SK-N-MC (cell line): ENCODE measurements at regions not wholly inside any gene's neighbourhood (a gene's known extent, or its start where the extent isn't known, plus 50 kb on each side); places are given as distances from the start of the nearest gene placed in this dataset.

ENCODE experiments used
- EZH2 ChIP-seq: fragments of 200-600 bp; sonication (generic); IDR thresholded peaks from one replicate; pipeline ENCODE4 v1.6.1; 2017; ENCODE audit warnings: antibody characterized with exemption
- FOXP2 ChIP-seq: optimal IDR thresholded peaks from 2 replicates; pipeline ENCODE3; 2011; ENCODE audit warnings: mild to moderate bottlenecking, moderate library complexity; ENCODE audit not compliant: insufficient read depth; ENCODE audit errors: extremely low read length, control extremely low read depth
- POLR2AphosphoS5 ChIP-seq: IDR thresholded peaks from 2 replicates; pipeline ENCODE4 v1.6.1; 2012; ENCODE audit warnings: mild to moderate bottlenecking, low read depth, low read length, borderline replicate concordance

DNA sequence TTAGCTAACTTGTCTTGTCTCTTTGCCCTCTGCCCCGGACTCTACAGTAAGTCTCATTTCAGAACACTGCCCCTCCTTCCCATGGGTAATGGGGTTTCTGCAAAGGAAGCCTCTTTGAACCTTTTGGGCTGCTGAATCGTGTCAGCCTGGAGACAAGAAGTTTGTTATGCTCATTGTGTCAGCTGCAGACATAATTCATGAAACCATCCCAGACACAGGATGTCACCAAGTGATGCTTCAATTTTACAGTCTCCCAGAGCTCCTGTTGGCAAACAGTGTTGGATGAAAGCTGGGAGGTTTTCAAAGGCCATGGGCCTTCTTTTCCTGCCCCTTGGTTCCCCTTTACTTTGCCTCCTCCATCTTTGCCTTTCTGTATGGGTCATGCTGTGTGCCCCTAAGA lies 223.1 kb upstream of the TAPT1 start:
- TF ChIP-seq EZH2 (no peak), POLR2AphosphoS5 (no peak), FOXP2 (no peak)
